HG02938 (cell line): ENCODE measurements at regions not wholly inside any gene's neighbourhood (a gene's known extent, or its start where the extent isn't known, plus 50 kb on each side); places are given as distances from the start of the nearest gene placed in this dataset.
"Not testable (repeated sequence)": the region's sequence is repeated elsewhere in the genome, so short reads cannot be mapped to it uniquely, and the experiment has no call there.

Experiments
- ATAC-seq: cut with Tn5 transposase; IDR thresholded peaks from one replicate; pipeline ENCODE4 v1.9.1; 2021; ENCODE audit warnings: mild to moderate bottlenecking, moderate library complexity; ENCODE audit not compliant: unreplicated experiment

DNA sequence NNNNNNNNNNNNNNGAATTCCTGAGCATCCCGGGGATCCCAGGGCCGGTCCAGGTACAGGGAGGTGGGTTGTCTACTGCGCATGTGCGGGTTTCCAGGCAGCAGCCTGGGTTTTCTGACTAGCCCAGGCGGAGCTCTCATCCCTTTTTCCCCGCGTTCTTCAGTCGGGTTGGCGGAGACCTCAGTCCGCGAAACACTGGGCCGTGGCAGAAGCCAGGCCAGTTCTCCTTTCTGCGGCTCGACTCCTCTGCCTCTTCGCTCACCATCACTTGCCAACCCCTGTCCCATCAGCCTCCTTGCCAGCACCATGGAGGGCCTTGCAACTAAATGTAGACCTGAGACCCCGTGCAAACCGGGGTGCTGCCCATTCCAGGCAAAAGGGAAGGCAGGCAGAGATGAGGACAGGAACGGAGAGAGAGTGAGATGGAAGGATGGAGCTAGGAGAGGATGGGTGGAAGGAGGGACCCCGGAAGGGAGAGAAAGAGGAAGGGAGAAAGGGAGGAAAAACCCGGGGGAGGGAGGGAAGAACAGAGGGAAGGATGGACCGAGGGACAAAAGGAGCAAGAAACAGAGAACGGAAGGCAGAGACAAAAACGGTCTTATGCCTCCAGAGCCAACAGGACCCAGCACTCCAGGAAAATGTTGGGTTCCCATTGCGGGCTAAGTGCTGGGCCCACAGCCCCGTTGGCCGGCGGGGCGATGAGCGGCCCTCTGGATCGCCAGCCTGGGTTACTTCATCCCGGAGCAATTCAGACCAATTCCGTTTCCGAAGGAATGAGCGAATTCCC is 445.4 kb upstream of the DEFB115 start:
- no peak for ATAC-seq

GRCh38 chr20:30812739-30813411 is 444.6 kb upstream of the DEFB115 start:
- no peak for ATAC-seq

- not testable (repeated sequence) for ATAC-seq
These were observed 443.8 kb upstream of the DEFB115 start for GRCh38 chr20:30813412-30814311.

DNA sequence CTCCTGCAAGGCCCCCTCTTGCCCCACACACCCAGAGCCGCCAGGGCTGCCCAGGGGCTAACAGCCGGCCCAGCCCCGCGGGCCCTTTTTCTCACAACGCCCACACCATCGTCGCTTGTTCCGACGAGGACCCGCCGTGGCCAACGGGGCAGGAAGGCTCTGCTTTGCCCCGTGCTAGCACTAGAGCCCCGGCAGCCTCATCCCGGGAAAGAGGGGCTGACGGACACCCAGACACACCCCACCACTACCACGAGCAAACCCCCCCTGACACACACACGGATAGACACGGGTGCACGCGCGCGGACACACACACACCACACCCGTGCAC is 443.2 kb upstream of the DEFB115 start:
- not testable (repeated sequence) for ATAC-seq

DNA sequence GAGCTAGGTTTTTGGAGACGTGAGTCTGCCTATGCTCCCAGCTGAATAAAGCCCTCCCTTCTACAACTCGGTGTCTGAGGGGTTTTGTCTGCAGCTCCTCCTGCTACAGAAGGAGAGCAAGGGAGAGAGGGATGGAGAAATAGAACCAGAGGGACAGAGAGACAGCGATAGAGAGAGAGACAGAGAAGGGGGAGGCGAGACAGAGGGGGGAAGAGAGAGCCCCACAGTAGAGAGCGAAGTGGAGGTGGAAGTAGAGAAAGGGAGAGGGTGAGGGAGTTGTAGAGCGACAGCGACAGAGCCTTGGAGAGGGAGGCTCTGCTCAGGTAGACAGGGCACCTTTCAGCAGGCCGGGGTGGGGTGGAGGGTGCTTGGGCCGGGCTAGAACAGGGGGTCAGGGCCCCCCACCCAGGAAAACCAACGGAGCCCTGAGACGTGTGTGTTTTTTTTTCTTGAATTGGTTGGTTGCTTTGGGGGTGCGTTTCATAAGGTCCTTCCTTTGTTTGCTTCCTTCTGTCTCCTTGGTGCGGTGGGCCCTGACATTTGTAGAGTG is 442.4 kb upstream of the DEFB115 start:
- ATAC-seq, result not testable (repeated sequence)

- ATAC-seq, result no peak
These were observed 441.8 kb upstream of the DEFB115 start for GRCh38 chr20:30815577-30816181.

DNA sequence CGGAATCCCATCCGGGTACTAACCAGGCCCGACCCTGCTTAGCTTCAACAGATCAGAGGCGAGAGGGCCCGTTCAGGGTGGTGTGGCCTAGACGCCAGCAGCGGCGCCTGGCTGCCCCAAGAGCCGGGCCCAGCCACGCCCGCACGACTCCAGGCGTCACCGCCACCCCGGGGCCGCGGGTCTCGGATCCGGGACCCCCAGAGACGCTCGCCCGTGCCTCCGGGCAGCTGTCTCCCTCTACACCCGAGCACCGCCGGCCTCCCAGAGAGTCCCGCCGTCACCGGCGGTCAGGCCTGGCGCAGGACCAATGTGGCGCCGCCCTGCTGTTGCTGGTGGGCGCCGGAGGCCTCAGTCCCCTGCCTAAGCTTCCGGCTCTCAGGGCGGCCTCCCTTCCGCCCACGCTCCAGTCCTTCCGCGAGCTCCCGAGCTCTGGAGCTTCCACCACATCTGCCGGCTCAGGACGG is 441.2 kb upstream of the DEFB115 start:
- ATAC-seq, result peak; percentile 68

GRCh38 chr20:30821615-30822014 is 435.8 kb upstream of the DEFB115 start:
- ATAC-seq, result not testable (repeated sequence)

DNA sequence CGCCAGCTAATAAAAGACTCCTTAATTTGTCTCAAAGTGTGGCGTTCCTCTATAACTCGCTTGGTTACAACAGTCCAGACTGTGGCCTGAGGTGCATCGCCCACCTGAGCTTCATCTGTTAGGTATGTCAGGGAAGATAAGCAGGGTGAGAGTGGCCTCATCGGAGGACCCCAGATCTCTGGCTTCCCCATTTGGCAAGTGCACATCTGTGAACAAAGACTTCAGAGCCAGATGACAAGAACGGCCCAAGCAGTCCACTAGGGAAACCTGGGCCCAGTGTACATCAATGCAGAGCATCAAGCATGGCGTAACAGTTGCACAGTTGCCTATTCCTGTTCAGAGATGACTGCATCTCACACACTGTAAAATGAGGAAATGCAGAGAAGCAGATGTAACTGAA is 432.8 kb upstream of the DEFB115 start:
- not testable (repeated sequence) for ATAC-seq

DNA sequence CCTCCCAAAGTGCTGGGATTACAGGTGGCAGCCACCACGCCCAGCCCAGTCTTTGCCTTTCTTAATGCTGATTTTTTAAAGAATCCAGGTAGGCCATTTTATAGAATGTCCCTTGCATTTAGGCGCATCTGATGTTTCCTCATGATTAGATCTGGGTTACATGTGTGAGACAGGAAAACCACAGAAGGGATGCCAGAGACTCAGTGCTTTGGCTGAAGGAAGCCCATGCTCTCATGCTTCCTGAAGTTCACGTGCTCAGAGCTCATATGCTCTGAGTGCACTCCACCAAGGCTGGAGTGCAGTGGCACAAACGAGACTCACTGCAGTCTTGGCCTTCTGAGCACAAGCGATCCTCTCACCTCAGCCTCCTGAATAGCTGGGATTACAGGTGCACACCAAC is 411.5 kb upstream of the DEFB115 start:
- not testable (repeated sequence) for ATAC-seq

DNA sequence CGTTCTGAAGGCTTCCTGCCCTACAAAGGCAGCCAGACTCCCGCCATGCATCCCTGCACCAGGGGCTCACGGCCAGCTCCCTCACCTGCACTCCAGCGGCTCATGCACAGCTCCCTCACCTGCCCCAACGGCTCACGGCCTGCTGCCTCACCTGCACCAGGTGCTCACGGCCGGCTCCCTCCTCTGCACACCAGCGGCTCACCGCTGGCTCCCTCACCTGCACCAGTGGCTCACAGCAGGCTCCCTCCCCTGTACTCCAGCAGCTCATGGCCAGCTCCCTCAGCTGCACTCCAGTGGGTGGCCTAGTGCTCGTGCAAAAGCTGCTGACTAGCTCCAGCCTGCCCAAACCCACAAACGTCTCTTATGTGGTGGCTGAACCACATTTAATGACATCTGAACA is 389.2 kb upstream of the DEFB115 start:
- ATAC-seq, result not testable (repeated sequence)

GRCh38 chr20:30871127-30871526 is 386.3 kb upstream of the DEFB115 start:
- not testable (repeated sequence) for ATAC-seq

DNA sequence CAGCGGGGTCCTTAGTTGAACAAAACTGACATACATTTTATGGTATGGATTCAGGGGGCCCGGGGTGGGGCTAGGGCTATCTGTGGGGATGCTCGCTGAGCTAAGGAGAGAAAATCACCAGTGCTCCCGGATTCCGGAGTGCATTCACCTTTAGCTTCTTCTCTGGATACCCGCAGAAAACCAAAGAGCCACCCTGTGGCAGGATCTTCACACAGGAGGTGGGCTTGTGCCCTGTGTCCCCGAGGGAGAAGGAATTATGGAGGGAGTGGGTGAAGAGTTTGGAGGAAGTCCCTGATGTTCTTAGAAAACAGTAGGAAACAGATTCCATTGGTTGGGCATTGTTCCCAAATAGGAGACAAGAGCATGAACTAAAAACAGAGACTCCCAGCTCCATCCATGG is 385.2 kb upstream of the DEFB115 start:
- ATAC-seq, result not testable (repeated sequence)

GRCh38 chr20:30875868-30876267 is 381.6 kb upstream of the DEFB115 start:
- not testable (repeated sequence) for ATAC-seq

DNA sequence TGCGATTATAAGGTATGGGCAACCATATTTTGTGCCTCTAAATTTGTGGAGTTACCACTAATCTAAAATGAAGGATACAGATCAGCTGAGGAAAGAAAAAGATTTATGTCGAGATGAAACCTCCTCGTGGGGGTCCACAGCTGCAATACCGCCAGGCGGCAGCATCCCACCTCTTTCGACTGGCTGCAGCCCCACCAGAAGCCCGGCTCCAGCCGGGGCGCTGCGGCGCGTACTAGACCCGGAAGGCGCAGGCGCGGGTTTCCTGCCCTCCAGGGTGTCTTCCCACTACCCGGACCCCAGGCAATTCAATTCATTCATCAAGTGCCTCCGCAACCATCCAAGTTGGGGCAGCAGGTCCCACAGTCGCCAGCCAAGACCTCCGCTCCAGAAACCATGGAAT is 366.1 kb upstream of the DEFB115 start:
- not testable (repeated sequence) for ATAC-seq

- ATAC-seq, result no peak
These were observed 364.7 kb upstream of the DEFB115 start for GRCh38 chr20:30892541-30893345.

GRCh38 chr20:30893346-30894314 is 363.8 kb upstream of the DEFB115 start:
- ATAC-seq, result not testable (repeated sequence)

GRCh38 chr20:30894707-30895353 is 362.6 kb upstream of the DEFB115 start:
- not testable (repeated sequence) for ATAC-seq
